HepG2 (cell line): ENCODE measurements at regions not wholly inside any gene's neighbourhood (a gene's known extent, or its start where the extent isn't known, plus 50 kb on each side); places are given as distances from the start of the nearest gene placed in this dataset.

Source experiments
- ATAC-seq: fragments of 200-7000 bp; cut with Tn5 transposase; 3 replicates; pipeline ENCODE4 v1.9.1; 2020; ENCODE audit warnings: mild to moderate bottlenecking, moderate library complexity
- BruUV-seq: library from RNA; stranded (reverse); fragments of 400-500 nt; replicated peaks from 2 replicates; lab custom pipeline; 2021; lab: Mats Ljungman, UMichigan
- CTCF ChIA-PET: fragments of 300-600 bp; formaldehyde crosslinking; extraction: SDS; loops from one replicate; lab custom pipeline; 2021; ENCODE audit warnings: low total read pairs, inconsistent platforms, low intra/inter-chr PET ratio; lab: Yijun Ruan, JAX
- POLR2A ChIA-PET: fragments of 350-600 bp; sonication (Branson Sonifier 250); formaldehyde crosslinking; loops from one replicate; lab custom pipeline; 2020; ENCODE audit warnings: antibody characterized with exemption, inconsistent platforms; lab: Yijun Ruan, JAX
- DNase-seq: peaks from one replicate; pipeline ENCODE4 v3.0.0-alpha.2; 2015; ENCODE audit warnings: low spot score
- FAIRE-seq: peaks from 3 replicates; lab custom pipeline; 2011; peaks lifted over from hg19 to GRCh38; lab: Jason Lieb, UNC
- H2AFZ ChIP-seq: one replicate; pipeline ENCODE4 v1.6.1; 2011; ENCODE audit warnings: low read length, inconsistent platforms
- H3K27ac ChIP-seq: fragments of 300-600 bp; 3 replicates; pipeline ENCODE4 v1.8.0; 2011; ENCODE audit warnings: mixed run types, mild to moderate bottlenecking, mixed read lengths, low read length, inconsistent platforms; ENCODE audit not compliant: insufficient read depth; ENCODE audit errors: extremely low read length
- H3K27me3 ChIP-seq, 2 experiments: fragments of 200-600 bp in 1 of 2; 2 replicates in 1 of 2; 3 replicates in 1 of 2; pipeline versions ENCODE4 v1.6.0 to v1.8.0; 2011; ENCODE audit warnings: low read length in 2 of 2, mild to moderate bottlenecking in 2 of 2, moderate library complexity in 2 of 2, inconsistent platforms in 1 of 2; ENCODE audit not compliant: insufficient read depth in 2 of 2, control insufficient read depth in 1 of 2
- H3K36me3 ChIP-seq, 2 experiments: fragments of 200-600 bp in 1 of 2; replicated peaks in 1 of 2; 2 replicates in 1 of 2; 3 replicates in 1 of 2; pipeline versions ENCODE4 v1.5.1 to v1.8.0; 2011; ENCODE audit warnings: low read length in 2 of 2, inconsistent platforms in 1 of 2; ENCODE audit not compliant: insufficient read depth in 2 of 2, control insufficient read depth in 1 of 2
- H3K4me1 ChIP-seq: 2 replicates; pipeline ENCODE4 v1.5.1; 2012; ENCODE audit warnings: low read length, inconsistent platforms; ENCODE audit not compliant: insufficient read depth
- H3K4me2 ChIP-seq: 2 replicates; pipeline ENCODE4 v1.6.0; 2011; ENCODE audit warnings: low read depth, low read length, inconsistent platforms
- H3K4me3 ChIP-seq, 3 experiments: fragments of 200-600 bp in 1 of 3; sonication (generic), shearing (Covaris generic) in 1 of 3; replicated peaks in 1 of 3; 2 replicates each; pipeline ENCODE4 v1.5.1; 2011 to 2016; ENCODE audit warnings: low read length in 3 of 3, inconsistent platforms in 2 of 3, low read depth in 2 of 3, mild to moderate bottlenecking in 2 of 3, control low read depth in 1 of 3, mixed read lengths in 1 of 3; ENCODE audit not compliant: insufficient read depth in 1 of 3
- H3K79me2 ChIP-seq: one replicate; pipeline ENCODE4 v1.6.1; 2011; ENCODE audit warnings: low read length, inconsistent platforms; ENCODE audit not compliant: insufficient read depth
- H3K9ac ChIP-seq: 2 replicates; pipeline ENCODE4 v1.6.0; 2011; ENCODE audit warnings: mild to moderate bottlenecking, low read depth, low read length, inconsistent platforms; ENCODE audit not compliant: insufficient read depth
- H3K9me3 ChIP-seq: 2 replicates; pipeline ENCODE4 v1.5.1; 2012; ENCODE audit warnings: mild to moderate bottlenecking, low read length
- H4K20me1 ChIP-seq: 2 replicates; pipeline ENCODE4 v1.6.0; 2011; ENCODE audit warnings: inconsistent platforms, mild to moderate bottlenecking, low read length, moderate library complexity; ENCODE audit not compliant: insufficient read depth
- POLR2A ChIP-seq, 2 experiments: IDR thresholded peaks; 2 replicates each; pipeline ENCODE4 v1.6.1; 2011; ENCODE audit warnings: low read depth in 2 of 2, low read length in 2 of 2, mild to moderate bottlenecking in 1 of 2, moderate library complexity in 1 of 2; ENCODE audit not compliant: insufficient read depth in 1 of 2
- RFX3 ChIP-seq: IDR thresholded peaks from 2 replicates; pipeline ENCODE4 v1.6.1; 2016; ENCODE audit warnings: missing biosample characterization, missing genetic modification reagents
- SIN3B ChIP-seq: fragments of 150-350 bp; IDR thresholded peaks from 2 replicates; pipeline ENCODE4 v1.6.1; 2014; ENCODE audit warnings: low read length
- SP140L ChIP-seq: sonication (generic); formaldehyde crosslinking; IDR thresholded peaks from 2 replicates; pipeline ENCODE4 v1.4.0; 2020; ENCODE audit warnings: missing genetic modification reagents, borderline replicate concordance
- SP2 ChIP-seq: sonication (generic); formaldehyde crosslinking; IDR thresholded peaks from 2 replicates; pipeline ENCODE4 v1.5.1; 2020; ENCODE audit warnings: mild to moderate bottlenecking, missing genetic modification reagents
- TEAD3 ChIP-seq: optimal IDR thresholded peaks from 2 replicates; pipeline ENCODE3; 2016; ENCODE audit warnings: borderline replicate concordance
- ZBTB33 ChIP-seq: sonication (generic); formaldehyde crosslinking; IDR thresholded peaks from 2 replicates; pipeline ENCODE4 v1.4.0; 2020; ENCODE audit warnings: missing genetic modification reagents
- ZBTB38 ChIP-seq: sonication (generic); formaldehyde crosslinking; IDR thresholded peaks from 2 replicates; pipeline ENCODE4 v1.5.1; 2020; ENCODE audit warnings: mild to moderate bottlenecking, missing genetic modification reagents
- ZFX ChIP-seq: sonication (generic); formaldehyde crosslinking; IDR thresholded peaks from 2 replicates; pipeline ENCODE4 v1.4.0; 2020; ENCODE audit warnings: mild to moderate bottlenecking, low read depth, missing genetic modification reagents, moderate library complexity
- ZNF274 ChIP-seq: sonication (generic); formaldehyde crosslinking; IDR thresholded peaks from 2 replicates; pipeline ENCODE4 v1.5.1; 2020; ENCODE audit warnings: mild to moderate bottlenecking, missing genetic modification reagents
- ZNF33B ChIP-seq: sonication (generic); formaldehyde crosslinking; IDR thresholded peaks from 2 replicates; pipeline ENCODE4 v1.5.1; 2020; ENCODE audit warnings: mild to moderate bottlenecking, missing genetic modification reagents
- ZNF510 ChIP-seq: sonication (generic); formaldehyde crosslinking; IDR thresholded peaks from 2 replicates; pipeline ENCODE4 v1.4.0; 2020; ENCODE audit warnings: low read depth, mild to moderate bottlenecking, missing genetic modification reagents
- ZNF563 ChIP-seq: sonication (generic); formaldehyde crosslinking; IDR thresholded peaks from 2 replicates; pipeline ENCODE4 v1.8.0; 2022; ENCODE audit warnings: mild to moderate bottlenecking, moderate library complexity, missing genetic modification reagents
- ZNF687 ChIP-seq: sonication (generic); formaldehyde crosslinking; IDR thresholded peaks from 2 replicates; pipeline ENCODE4 v1.5.1; 2020; ENCODE audit warnings: mild to moderate bottlenecking, missing genetic modification reagents, moderate library complexity
- WGBS: methylation state at CpG from one replicate; pipeline ENCODE4 v1.1.6; 2017; ENCODE audit warnings: low lambda C conversion rate; 5-methylcytosine and 5-hydroxymethylcytosine counted together
- in situ Hi-C: cut with HindIII; loops from 2 replicates; pipeline ENCODE4 v1.10.0; 2017; ENCODE audit warnings: low pct_unique_long_range_greater_than_20kb; ENCODE audit not compliant: extremely low pct_ligation_motif_present
- intact Hi-C: fragments of 100-400 bp; cut with micrococcal nuclease; formaldehyde crosslinking; loops from one replicate; pipeline ENCODE4 v1.10.0; 2022; ENCODE audit not compliant: unreplicated experiment

GRCh38 chr17:72438783-72439182 is 318.0 kb downstream of the SOX9 start (continued):
- TF ChIP-seq ZNF687 (CRISPR knock-in tag): peak; percentile 40; the same call in 1 of the 2 replicates
- no peak for TF ChIP-seq POLR2A (IDR thresholded peaks at IDR 0.05; ENCODE audit: insufficient read depth in 1 of 2, low read depth in 2 of 2, low read length in 2 of 2)
- TF ChIP-seq RFX3 (CRISPR knock-in tag): no peak
- TF ChIP-seq ZNF563 (CRISPR knock-in tag): no peak
- no peak for TF ChIP-seq ZNF274 (CRISPR knock-in tag)
- no peak for TF ChIP-seq SP140L (CRISPR knock-in tag)

- WGBS: 87% methylated on average over 12 of the region's 12 CpGs
- Histone ChIP-seq H3K27me3 (no peaks in the 10 kb centered on the region), H3K27ac (no peak overlapping the region), H3K4me2 (no peak overlapping the region), H3K36me3 (peaks cover 0 to 6% of the 10 kb centered on the region in 2 experiments; a peak in 3 of 5 replicates), H3K4me3 (no peak overlapping the region), H3K79me2 (peaks cover 96% of the 10 kb centered on the region), H3K9me3 (no peaks in the 10 kb centered on the region), H4K20me1 (no peaks in the 10 kb centered on the region), H3K4me1 (peaks cover 99% of the 10 kb centered on the region), H2AFZ (no peak overlapping the region), H3K9ac (no peak overlapping the region)
- no TSS peak for BruUV-seq
- POLR2A ChIA-PET: no interaction called here
- DNase-seq (no peak), FAIRE-seq (no peak), ATAC-seq (no peak)
- intact Hi-C loops: no loop called here
- CTCF ChIA-PET: no interaction called here
- TF ChIP-seq ZNF510 (no peak), ZNF33B (CRISPR knock-in tag) (0 out of 2 replicates have a peak, but pooled peaks have one; percentile 13), TEAD3 (CRISPR knock-in tag) (peak; percentile 9), SP2 (CRISPR knock-in tag) (no peak), ZBTB38 (CRISPR knock-in tag) (peak; percentile 74; the same call in 1 of the 2 replicates), ZFX (CRISPR knock-in tag) (0 out of 2 replicates have a peak, but pooled peaks have one; percentile 7), SIN3B (no peak), ZBTB33 (peak; percentile 75), ZNF687 (CRISPR knock-in tag) (peak; percentile 50)
- in situ Hi-C loops: no loop called here
Measured at GRCh38 chr17:72439893-72440502, 319.2 kb downstream of the SOX9 start.
